K562 (cell line): ENCODE measurements at regions not wholly inside any gene's neighbourhood (a gene's known extent, or its start where the extent isn't known, plus 50 kb on each side); places are given as distances from the start of the nearest gene placed in this dataset.

ENCODE experiments used
- ATAC-seq: fragments of 200-7000 bp; cut with Tn5 transposase; 3 replicates; pipeline ENCODE4 v1.9.1; 2020; ENCODE audit warnings: moderate library complexity
- BruUV-seq: library from RNA; stranded (reverse); fragments of 400-500 nt; replicated peaks from 2 replicates; lab custom pipeline; 2021; lab: Mats Ljungman, UMichigan
- CTCF ChIA-PET: fragments of 300-600 bp; formaldehyde crosslinking; extraction: SDS; loops from one replicate; lab custom pipeline; 2021; ENCODE audit warnings: low intra/inter-chr PET ratio; lab: Yijun Ruan, JAX
- POLR2A ChIA-PET: fragments of 300-600, 350-650 bp; sonication (Branson Sonifier 250); formaldehyde crosslinking; extraction: SDS; loops from one replicate; lab custom pipeline; 2021; ENCODE audit warnings: antibody characterized with exemption, inconsistent platforms; lab: Yijun Ruan, JAX
- DNase-seq, 4 experiments: peaks; one replicate each; pipeline versions ENCODE4 v3.0.0 to v3.0.0-alpha.2; 2011 to 2018; ENCODE audit warnings: low spot score in 3 of 4, mixed read lengths in 3 of 4; ENCODE audit errors: extremely low read depth in 1 of 4
- FAIRE-seq: peaks from 2 replicates; lab custom pipeline; 2011; peaks lifted over from hg19 to GRCh38; lab: Jason Lieb, UNC
- H2AFZ ChIP-seq: 2 replicates; pipeline ENCODE4 v1.6.0; 2011; ENCODE audit warnings: low read depth, low read length, control low read depth, inconsistent platforms
- H3K27ac ChIP-seq: fragments of 200-600 bp; 3 replicates; pipeline ENCODE4 v1.8.0; 2011; ENCODE audit warnings: low read depth, mild to moderate bottlenecking, control low read depth, inconsistent platforms, low read length, moderate library complexity, mixed read lengths; ENCODE audit errors: extremely low read depth
- H3K27me3 ChIP-seq, 2 experiments: fragments of 300-600 bp in 1 of 2; 2 replicates in 1 of 2; 3 replicates in 1 of 2; pipeline versions ENCODE4 v1.6.0 to v1.8.0; 2011; ENCODE audit warnings: inconsistent platforms in 2 of 2, low read length in 2 of 2, mild to moderate bottlenecking in 1 of 2, mixed read lengths in 1 of 2, moderate library complexity in 1 of 2; ENCODE audit not compliant: control insufficient read depth in 2 of 2, insufficient read depth in 2 of 2
- H3K36me3 ChIP-seq: fragments of 300-600 bp; 3 replicates; pipeline ENCODE4 v1.8.0; 2011; ENCODE audit warnings: mild to moderate bottlenecking, low read length, inconsistent platforms; ENCODE audit not compliant: control insufficient read depth, insufficient read depth
- H3K4me1 ChIP-seq, 2 experiments: fragments of 200-600 bp in 1 of 2; replicated peaks in 1 of 2; 2 replicates in 1 of 2; 3 replicates in 1 of 2; pipeline versions ENCODE4 v1.5.1 to v1.8.0; 2011; ENCODE audit warnings: inconsistent platforms in 2 of 2, low read length in 2 of 2, mild to moderate bottlenecking in 1 of 2, mixed read lengths in 1 of 2, moderate library complexity in 1 of 2; ENCODE audit not compliant: control insufficient read depth in 2 of 2, insufficient read depth in 2 of 2
- H3K4me2 ChIP-seq: 2 replicates; pipeline ENCODE4 v1.6.1; 2011; ENCODE audit warnings: low read length, control low read depth, inconsistent platforms, mixed read lengths; ENCODE audit not compliant: insufficient read depth
- H3K4me3 ChIP-seq: fragments of 200-600 bp; sonication (generic), shearing (Covaris generic); 2 replicates; pipeline ENCODE4 v1.5.1; 2016; ENCODE audit warnings: control low read depth, inconsistent platforms
- H3K79me2 ChIP-seq: fragments of 200-600 bp; 3 replicates; pipeline ENCODE4 v1.8.0; 2011; ENCODE audit warnings: low read length, inconsistent platforms; ENCODE audit not compliant: control insufficient read depth, insufficient read depth
- H3K9ac ChIP-seq, 2 experiments: 2 replicates each; pipeline versions ENCODE4 v1.6.0 to v1.6.1; 2011; ENCODE audit warnings: low read depth in 2 of 2, low read length in 2 of 2, control low read depth in 1 of 2, inconsistent platforms in 1 of 2, mild to moderate bottlenecking in 1 of 2, mixed read lengths in 1 of 2; ENCODE audit not compliant: insufficient read depth in 1 of 2
- H3K9me1 ChIP-seq: one replicate; pipeline ENCODE4 v1.6.0; 2011; ENCODE audit warnings: inconsistent platforms, mild to moderate bottlenecking, low read length, moderate library complexity; ENCODE audit not compliant: control insufficient read depth, insufficient read depth
- H3K9me3 ChIP-seq: replicated peaks from 2 replicates; pipeline ENCODE4 v1.5.1; 2011; ENCODE audit warnings: low read depth, low read length, inconsistent platforms; ENCODE audit not compliant: control insufficient read depth, insufficient read depth
- H4K20me1 ChIP-seq: replicated peaks from 2 replicates; pipeline ENCODE4 v1.6.1; 2011; ENCODE audit warnings: low read length, inconsistent platforms, mixed read lengths; ENCODE audit not compliant: control insufficient read depth, insufficient read depth
- CBFA2T3 ChIP-seq: fragments of 450-650 bp; IDR thresholded peaks from 2 replicates; pipeline ENCODE4 v1.6.1; 2017
- CHAMP1 ChIP-seq: fragments of 450-650 bp; IDR thresholded peaks from 2 replicates; pipeline ENCODE4 v1.6.1; 2016; ENCODE audit warnings: mild to moderate bottlenecking
- CREM ChIP-seq: IDR thresholded peaks from 2 replicates; pipeline ENCODE4 v1.6.1; 2014; ENCODE audit warnings: antibody characterized with exemption, low read depth
- EZH2 ChIP-seq: IDR thresholded peaks from 2 replicates; pipeline ENCODE4 v1.6.1; 2012; ENCODE audit warnings: low read depth, mild to moderate bottlenecking, inconsistent platforms, low read length, borderline replicate concordance
- FIP1L1 ChIP-seq: fragments of 200-400 bp; formaldehyde crosslinking; IDR thresholded peaks from 2 replicates; pipeline ENCODE4 v1.6.1; 2018; ENCODE audit warnings: mild to moderate bottlenecking, low read depth, low read length; ENCODE audit not compliant: poor library complexity, severe bottlenecking
- IRF1 ChIP-seq: sonication (generic); formaldehyde crosslinking; IDR thresholded peaks from 2 replicates; pipeline ENCODE4 v1.8.0; 2022; ENCODE audit warnings: missing genetic modification reagents, mild to moderate bottlenecking, borderline replicate concordance
- MEF2D ChIP-seq: conservative IDR thresholded peaks from 2 replicates; pipeline ENCODE4 v1.6.1; 2016; ENCODE audit warnings: low read depth, missing genetic modification characterization, missing compliant biosample characterization
- RFX1 ChIP-seq: fragments of 450-650 bp; IDR thresholded peaks from 2 replicates; pipeline ENCODE4 v1.6.1; 2016; ENCODE audit warnings: mild to moderate bottlenecking, moderate library complexity
- RFX7 ChIP-seq: fragments of 250-450 bp; sonication (Bioruptor Pico); IDR thresholded peaks from 2 replicates; pipeline ENCODE4 v1.5.1; 2021; ENCODE audit warnings: mild to moderate bottlenecking
- SMARCC2 ChIP-seq: fragments of 450-650 bp; IDR thresholded peaks from 2 replicates; pipeline ENCODE4 v1.6.1; 2017; ENCODE audit warnings: antibody characterized with exemption, moderate library complexity, mild to moderate bottlenecking, low read depth
- THRB ChIP-seq: fragments of 450-650 bp; formaldehyde crosslinking; conservative IDR thresholded peaks from 2 replicates; pipeline ENCODE4 v1.4.0; 2022; ENCODE audit warnings: mild to moderate bottlenecking, missing genetic modification characterization
- U2AF2 ChIP-seq: fragments of 200-400 bp; formaldehyde crosslinking; optimal IDR thresholded peaks from 2 replicates; pipeline ENCODE3; 2017; ENCODE audit warnings: low read depth, mild to moderate bottlenecking, low read length
- ZNF431 ChIP-seq: sonication (generic); formaldehyde crosslinking; IDR thresholded peaks from 2 replicates; pipeline ENCODE4 v1.8.0; 2022; ENCODE audit warnings: mild to moderate bottlenecking, missing genetic modification reagents
- WGBS: fragments of 100-300 bp; shearing (Covaris generic); methylation state at CpG from one replicate; pipeline ENCODE4 v1.1.6; 2016; ENCODE audit warnings: low coverage, mixed read lengths; ENCODE audit not compliant: insufficient coverage; ENCODE audit errors: missing lambda C conversion rate; 5-methylcytosine and 5-hydroxymethylcytosine counted together
- in situ Hi-C: fragments of 300-500 bp; cut with MboI; formaldehyde crosslinking; loops from 4 replicates; pipeline ENCODE4 v1.15.0; 2018; ENCODE audit warnings: inconsistent platforms, mixed read lengths
- intact Hi-C: fragments of 100-400 bp; cut with micrococcal nuclease; formaldehyde crosslinking; loops from 2 replicates; pipeline ENCODE4 v1.14.2; 2022

GRCh38 chr16:48885471-48885870 is 275.5 kb upstream of the N4BP1 start:
- Histone ChIP-seq H3K36me3 (no peaks in the 10 kb centered on the region), H3K4me2 (no peak overlapping the region), H3K9ac (no peak overlapping the region), H3K9me1 (no peaks in the 10 kb centered on the region), H2AFZ (no peak overlapping the region), H3K27me3 (no peaks in the 10 kb centered on the region), H3K9me3 (no peaks in the 10 kb centered on the region), H3K4me3 (no peak overlapping the region), H4K20me1 (no peaks in the 10 kb centered on the region), H3K4me1 (no peaks in the 10 kb centered on the region), H3K27ac (no peak overlapping the region), H3K79me2 (no peaks in the 10 kb centered on the region)
- TF ChIP-seq THRB (CRISPR knock-in tag) (no peak), U2AF2 (no peak), CREM (no peak), SMARCC2 (no peak), RFX1 (no peak), ZNF431 (CRISPR knock-in tag) (no peak), RFX7 (no peak), IRF1 (no peak), FIP1L1 (no peak), CBFA2T3 (no peak), CHAMP1 (no peak), EZH2 (no peak), MEF2D (no peak)
- ChIA-PET POLR2A (interaction anchor here (0.7 kb wide), 1 partner anchor 8 kb away, joined by 4 read pairs; no protein-coding TSS in a partner anchor), CTCF (no interaction called here)
- no TSS peak for BruUV-seq
- WGBS = under 1% methylated on average over 9 of the region's 9 CpGs
- intact Hi-C loops = no loop called here
- ATAC-seq = no peak
- in situ Hi-C loops = no loop called here
- FAIRE-seq = no peak
- DNase-seq = no peak
